MM.1S (cell line): ENCODE measurements at regions not wholly inside any gene's neighbourhood (a gene's known extent, or its start where the extent isn't known, plus 50 kb on each side); places are given as distances from the start of the nearest gene placed in this dataset.

Experiments
- DNase-seq: peaks from one replicate; pipeline ENCODE4 v3.0.0-alpha.2; 2015
- H2AFZ ChIP-seq: fragments of 300-600 bp; sonication (generic); 2 replicates; pipeline ENCODE4 v1.6.0; 2016; ENCODE audit warnings: antibody characterized with exemption, low read length
- H3F3A ChIP-seq: fragments of 300-600 bp; sonication (generic); 2 replicates; pipeline ENCODE4 v1.6.1; 2016; ENCODE audit warnings: mild to moderate bottlenecking, antibody characterized with exemption, low read length, moderate library complexity, mixed read lengths; ENCODE audit not compliant: insufficient read depth
- H3K27ac ChIP-seq: fragments of 300-600 bp; sonication (generic); 2 replicates; pipeline ENCODE4 v1.5.1; 2016; ENCODE audit warnings: mild to moderate bottlenecking, low read length
- H3K27me3 ChIP-seq: fragments of 300-600 bp; sonication (generic); replicated peaks from 2 replicates; pipeline ENCODE4 v1.6.0; 2016; ENCODE audit warnings: low read length; ENCODE audit not compliant: insufficient read depth
- H3K36me3 ChIP-seq: fragments of 300-600 bp; sonication (generic); replicated peaks from 2 replicates; pipeline ENCODE4 v1.6.1; 2016; ENCODE audit warnings: mild to moderate bottlenecking, low read length, mixed read lengths; ENCODE audit not compliant: insufficient read depth
- H3K4me1 ChIP-seq: fragments of 300-600 bp; sonication (generic); 2 replicates; pipeline ENCODE4 v1.6.1; 2016; ENCODE audit warnings: low read length, mixed read lengths
- H3K4me2 ChIP-seq: fragments of 300-600 bp; sonication (generic); 2 replicates; pipeline ENCODE4 v1.6.0; 2016; ENCODE audit warnings: low read depth, low read length
- H3K4me3 ChIP-seq: fragments of 300-600 bp; sonication (generic); 2 replicates; pipeline ENCODE4 v1.5.1; 2016; ENCODE audit warnings: low read length, mixed read lengths
- H3K79me2 ChIP-seq: fragments of 300-600 bp; sonication (generic); 2 replicates; pipeline ENCODE4 v1.6.1; 2016; ENCODE audit warnings: mixed run types, low read length, mixed read lengths
- H3K9ac ChIP-seq: fragments of 300-600 bp; sonication (generic); 2 replicates; pipeline ENCODE4 v1.6.1; 2016; ENCODE audit warnings: low read length, mixed read lengths
- H3K9me2 ChIP-seq: fragments of 300-600 bp; sonication (generic); replicated peaks from 2 replicates; pipeline ENCODE4 v1.6.1; 2016; ENCODE audit warnings: mild to moderate bottlenecking, low read length, mixed read lengths; ENCODE audit not compliant: insufficient read depth
- H3K9me3 ChIP-seq: fragments of 300-600 bp; sonication (generic); replicated peaks from 2 replicates; pipeline ENCODE4 v1.6.1; 2016; ENCODE audit warnings: mild to moderate bottlenecking, low read length, mixed read lengths; ENCODE audit not compliant: insufficient read depth
- H4K20me1 ChIP-seq: fragments of 300-600 bp; sonication (generic); 2 replicates; pipeline ENCODE4 v1.6.1; 2016; ENCODE audit warnings: mild to moderate bottlenecking, low read length, moderate library complexity, mixed read lengths; ENCODE audit not compliant: insufficient read depth
- CTCF ChIP-seq: fragments of 300-600 bp; sonication (generic); IDR thresholded peaks from 2 replicates; pipeline ENCODE4 v1.5.1; 2016; ENCODE audit warnings: antibody characterized with exemption, low read length, mixed read lengths
- EZH2 ChIP-seq: fragments of 300-600 bp; sonication (generic); optimal IDR thresholded peaks from 2 replicates; pipeline ENCODE3; 2017; ENCODE audit warnings: low read depth, mild to moderate bottlenecking, antibody characterized with exemption, low read length, mixed read lengths
- EZH2phosphoT487 ChIP-seq: fragments of 300-600 bp; sonication (generic); IDR thresholded peaks from 2 replicates; pipeline ENCODE4 v1.6.1; 2018; ENCODE audit warnings: antibody characterized with exemption, low read length

- no peak overlapping the region for H2AFZ ChIP-seq
- H4K20me1 ChIP-seq = no peaks in the 10 kb centered on the region
- H3K9ac ChIP-seq = no peak overlapping the region
- H3K4me1 ChIP-seq = peaks cover 10% of the 10 kb centered on the region; the same call in 1 of the 2 replicates
- no peak for TF ChIP-seq EZH2
- TF ChIP-seq EZH2phosphoT487 = no peak
- no peak for TF ChIP-seq CTCF
- H3K79me2 ChIP-seq = no peaks in the 10 kb centered on the region
- H3K36me3 ChIP-seq = no peaks in the 10 kb centered on the region
- H3K27me3 ChIP-seq = no peaks in the 10 kb centered on the region
- no peak overlapping the region for H3K4me2 ChIP-seq
- H3F3A ChIP-seq = no peaks in the 10 kb centered on the region
- no peak overlapping the region for H3K27ac ChIP-seq
- H3K9me3 ChIP-seq = no peaks in the 10 kb centered on the region
- DNase-seq = no peak
- no peak overlapping the region for H3K4me3 ChIP-seq
- no peaks in the 10 kb centered on the region for H3K9me2 ChIP-seq
Observed at GRCh38 chr7:46186131-46186530, 265.1 kb upstream of the IGFBP3 start.

- no peak for TF ChIP-seq CTCF
- Histone ChIP-seq H3K27ac (no peak overlapping the region), H3K4me3 (no peak overlapping the region), H3K9me2 (no peaks in the 10 kb centered on the region), H4K20me1 (no peaks in the 10 kb centered on the region), H3F3A (no peaks in the 10 kb centered on the region), H3K36me3 (no peaks in the 10 kb centered on the region), H2AFZ (no peak overlapping the region), H3K9me3 (no peaks in the 10 kb centered on the region), H3K4me1 (no peaks in the 10 kb centered on the region), H3K9ac (no peak overlapping the region), H3K27me3 (no peaks in the 10 kb centered on the region), H3K4me2 (no peak overlapping the region), H3K79me2 (no peaks in the 10 kb centered on the region)
- DNase-seq = no peak
Observed at GRCh38 chr7:46179061-46179610, 258.1 kb upstream of the IGFBP3 start.

- TF ChIP-seq EZH2 = no peak
- no peak for TF ChIP-seq CTCF
- TF ChIP-seq EZH2phosphoT487 = no peak
- Histone ChIP-seq H3K27ac (no peak overlapping the region), H3K4me3 (no peak overlapping the region), H2AFZ (no peak overlapping the region), H3K9me3 (no peaks in the 10 kb centered on the region), H3K79me2 (no peaks in the 10 kb centered on the region), H3K4me1 (no peaks in the 10 kb centered on the region), H3K9ac (no peak overlapping the region), H3K36me3 (no peaks in the 10 kb centered on the region), H4K20me1 (no peaks in the 10 kb centered on the region), H3K27me3 (no peaks in the 10 kb centered on the region), H3F3A (no peaks in the 10 kb centered on the region), H3K4me2 (no peak overlapping the region), H3K9me2 (no peaks in the 10 kb centered on the region)
- DNase-seq = no peak
Observed at GRCh38 chr7:46178661-46179060, 257.6 kb upstream of the IGFBP3 start.

GRCh38 chr7:46177821-46178220 lies 256.7 kb upstream of the IGFBP3 start:
- no peaks in the 10 kb centered on the region for H3K9me2 ChIP-seq
- no peaks in the 10 kb centered on the region for H3K36me3 ChIP-seq
- no peak overlapping the region for H3K27ac ChIP-seq
- H3K4me2 ChIP-seq = no peak overlapping the region
- H4K20me1 ChIP-seq = no peaks in the 10 kb centered on the region
- no peaks in the 10 kb centered on the region for H3K79me2 ChIP-seq
- DNase-seq = no peak
- no peaks in the 10 kb centered on the region for H3K4me1 ChIP-seq
- no peak overlapping the region for H2AFZ ChIP-seq
- TF ChIP-seq CTCF = no peak
- no peak for TF ChIP-seq EZH2
- TF ChIP-seq EZH2phosphoT487 = no peak
- H3K9me3 ChIP-seq = no peaks in the 10 kb centered on the region
- no peak overlapping the region for H3K9ac ChIP-seq
- H3F3A ChIP-seq = no peaks in the 10 kb centered on the region
- no peak overlapping the region for H3K4me3 ChIP-seq
- H3K27me3 ChIP-seq = no peaks in the 10 kb centered on the region
